Activated CD4-positive, alpha-beta T cell treated with anti-CD3 and anti-CD28 coated beads for 48 hours (primary cell): ENCODE measurements at regions not wholly inside any gene's neighbourhood (a gene's known extent, or its start where the extent isn't known, plus 50 kb on each side); places are given as distances from the start of the nearest gene placed in this dataset.

ENCODE experiments used
- DNase-seq: peaks from one replicate; pipeline ENCODE4 v3.0.0-alpha.2; 2020

DNA sequence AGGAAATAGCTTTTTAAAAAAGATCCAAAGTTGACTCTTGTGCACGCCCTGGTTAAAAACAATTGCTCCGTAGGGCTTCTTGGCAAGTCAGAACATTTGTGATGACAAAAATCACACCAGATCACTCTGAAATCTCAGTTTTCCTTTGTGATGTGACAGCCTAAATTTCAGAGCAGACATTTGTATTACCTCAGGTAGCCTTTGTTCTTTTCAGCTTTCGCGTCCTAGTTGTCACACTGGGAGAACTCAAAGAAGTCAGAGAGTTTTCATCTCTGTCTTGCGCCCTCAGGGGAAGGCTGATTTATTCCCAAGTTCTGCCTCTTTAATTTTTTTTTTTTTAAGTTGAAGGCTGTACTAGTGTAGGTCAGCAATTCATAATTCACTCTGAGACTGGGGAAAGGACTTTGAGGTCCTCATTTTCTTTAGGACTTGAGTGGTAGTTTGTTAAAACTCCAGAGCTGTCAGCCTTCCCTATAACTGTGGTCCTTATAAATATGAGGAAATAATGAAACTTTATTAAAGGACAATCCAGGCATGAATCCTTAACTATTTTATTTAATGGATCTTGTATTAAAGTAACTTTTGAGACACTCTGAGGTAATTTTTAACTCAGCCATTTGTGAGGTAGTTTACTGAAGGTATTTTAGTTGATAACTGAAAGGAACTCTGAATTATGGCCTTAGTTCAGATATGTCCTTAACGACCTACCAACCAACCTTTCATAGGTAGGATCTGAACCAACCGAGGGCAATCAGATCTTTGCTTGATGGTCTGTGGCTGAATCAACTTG, 525.1 kb upstream of the FAM98A start:
- DNase-seq, result no peak

DNA sequence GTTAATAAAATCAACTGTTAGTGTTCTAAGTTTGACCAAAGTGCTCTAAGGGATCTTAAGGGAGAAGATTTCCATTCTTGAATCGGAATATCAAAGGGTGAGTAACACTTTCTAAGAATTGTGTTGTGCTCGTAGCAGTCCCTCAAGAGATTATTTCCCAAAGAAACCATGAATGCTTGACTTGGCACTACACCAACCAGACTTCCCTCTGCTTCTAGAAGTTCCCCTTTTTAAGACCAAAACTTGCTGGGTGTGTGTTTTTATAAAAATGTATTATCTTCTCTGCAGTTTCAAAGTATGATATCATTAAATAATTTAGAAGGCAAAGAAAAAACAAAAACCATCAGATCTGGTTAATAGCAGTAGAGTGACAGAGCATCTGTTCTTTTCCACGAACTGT, 522.0 kb upstream of the FAM98A start:
- no peak for DNase-seq

DNA sequence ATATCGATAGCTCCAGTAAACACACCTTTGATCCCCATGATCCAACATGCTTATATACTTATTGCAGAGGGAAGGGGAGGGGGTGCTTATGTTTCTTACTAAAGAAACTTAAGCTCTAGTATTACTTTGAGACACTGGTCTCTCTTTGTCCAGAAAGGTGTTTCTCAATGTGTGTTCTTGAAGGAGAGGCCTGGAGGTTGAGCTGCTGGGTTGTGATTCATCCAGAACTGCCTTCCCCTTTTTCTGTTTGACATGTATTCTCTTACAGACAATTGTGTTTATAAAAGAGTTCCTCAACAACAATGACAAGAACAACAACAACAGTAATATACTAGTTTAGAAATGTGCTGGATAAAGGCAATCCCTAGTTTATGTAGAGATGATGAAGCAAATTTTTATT, 516.0 kb upstream of the FAM98A start:
- no peak for DNase-seq

DNA sequence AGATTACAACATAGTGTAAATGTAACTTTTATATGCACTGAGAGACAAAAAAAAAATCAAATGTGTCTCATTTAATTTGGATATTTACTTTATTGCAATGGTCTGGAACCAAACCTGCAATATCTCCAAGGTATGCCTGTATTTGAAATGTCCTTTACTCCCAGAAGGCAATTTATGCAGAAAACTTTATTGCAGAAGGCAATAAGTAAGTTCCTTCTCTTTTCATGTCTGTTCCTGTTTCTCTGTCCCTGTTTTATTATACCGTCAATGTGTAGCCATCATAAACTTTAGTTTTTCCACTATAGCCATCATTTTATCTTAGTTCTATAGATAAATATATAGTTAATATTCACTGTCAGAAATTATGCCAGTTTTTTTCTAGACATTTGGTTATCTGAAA, 513.1 kb upstream of the FAM98A start:
- no peak for DNase-seq

DNA sequence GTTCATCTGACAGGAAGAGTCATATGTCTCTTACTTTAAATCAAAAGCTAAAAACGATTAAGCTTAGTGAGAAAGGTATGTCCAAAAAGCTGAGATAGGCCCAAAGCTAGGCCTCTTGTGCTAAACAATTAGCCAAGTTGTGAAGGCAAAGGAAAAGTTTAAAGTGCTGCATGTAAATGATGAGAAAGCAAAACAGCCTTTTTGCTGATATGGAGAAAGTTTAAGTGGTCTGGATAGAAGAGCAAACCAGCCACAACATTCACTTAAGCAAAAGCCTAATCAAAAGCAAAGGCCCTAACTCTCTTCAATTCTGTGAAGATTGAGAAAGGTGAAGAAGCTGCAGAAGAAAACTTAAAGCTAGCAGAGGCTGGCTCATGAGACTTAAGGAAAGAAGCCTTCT, 511.3 kb upstream of the FAM98A start:
- DNase-seq, result no peak

DNA sequence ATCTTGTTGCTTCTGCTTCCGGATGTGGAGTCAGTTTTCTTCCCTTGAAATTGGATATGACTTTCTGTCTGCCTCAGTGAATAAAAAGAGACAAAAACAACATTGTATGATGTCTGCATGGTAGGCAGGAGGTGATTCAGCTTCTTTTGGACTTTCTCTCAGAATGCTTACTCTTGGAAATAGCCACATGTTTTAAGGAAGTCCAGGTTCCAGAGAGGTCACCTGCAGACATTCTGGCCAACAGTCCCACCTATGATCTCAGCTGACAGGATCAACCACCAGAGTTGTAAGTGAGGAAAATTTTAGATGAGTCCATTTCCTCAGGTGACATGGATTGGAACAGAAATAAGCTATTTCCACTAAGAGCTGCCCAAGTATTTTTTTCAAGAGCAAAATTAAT, 508.7 kb upstream of the FAM98A start:
- DNase-seq, result no peak

DNA sequence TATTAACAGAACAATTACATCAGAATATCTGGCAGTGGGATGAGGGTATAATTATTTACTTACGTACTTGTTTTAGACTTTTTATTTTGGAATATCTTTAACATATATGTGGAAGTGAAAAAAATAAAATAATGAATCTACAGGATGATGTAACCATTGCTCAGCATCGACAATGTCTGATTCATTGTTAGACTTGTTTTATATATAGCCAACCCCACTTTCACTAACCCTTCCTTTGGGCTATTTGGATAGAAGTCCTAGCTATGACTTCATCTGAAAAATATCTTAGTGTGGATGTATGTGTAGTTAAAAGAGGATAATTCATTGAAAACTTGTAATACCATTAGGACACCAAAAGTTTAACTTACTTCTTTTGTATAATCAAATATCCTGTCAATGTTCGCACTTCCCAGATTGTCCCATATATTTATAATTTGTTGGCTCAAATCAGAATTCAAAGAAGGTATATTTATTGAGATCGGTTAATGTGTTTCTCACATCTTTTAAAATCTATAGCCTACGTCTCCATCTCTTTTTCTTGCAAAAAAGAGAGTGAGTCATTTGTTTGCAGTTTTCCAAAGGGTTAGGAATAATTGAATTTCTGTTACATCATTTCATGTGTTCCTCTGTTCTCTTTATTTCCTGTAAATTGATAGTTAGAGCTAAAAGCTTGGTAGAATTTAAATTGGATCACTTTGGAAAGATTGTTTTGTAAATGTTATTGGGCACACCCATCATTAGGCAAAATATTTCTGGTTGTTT, 506.1 kb upstream of the FAM98A start:
- no peak for DNase-seq

DNA sequence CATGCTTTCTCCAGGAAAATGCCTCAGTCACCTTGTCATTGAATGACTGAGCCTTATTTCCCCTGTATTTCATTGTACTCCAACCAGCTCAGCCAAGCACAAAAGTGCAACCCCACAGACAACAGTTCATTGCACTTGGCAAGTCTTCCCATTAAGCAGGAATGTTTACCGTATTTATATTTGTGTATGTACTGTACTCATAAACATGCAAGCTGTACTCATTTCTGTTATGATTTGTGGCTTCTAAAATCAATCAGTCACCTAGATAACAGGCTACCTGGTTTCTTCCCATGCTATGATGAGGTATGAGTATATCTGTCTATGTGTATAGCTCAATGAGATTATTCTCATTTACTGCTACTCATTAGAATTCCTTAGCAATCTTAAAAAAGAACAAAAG, 505.5 kb upstream of the FAM98A start:
- DNase-seq, result no peak

DNA sequence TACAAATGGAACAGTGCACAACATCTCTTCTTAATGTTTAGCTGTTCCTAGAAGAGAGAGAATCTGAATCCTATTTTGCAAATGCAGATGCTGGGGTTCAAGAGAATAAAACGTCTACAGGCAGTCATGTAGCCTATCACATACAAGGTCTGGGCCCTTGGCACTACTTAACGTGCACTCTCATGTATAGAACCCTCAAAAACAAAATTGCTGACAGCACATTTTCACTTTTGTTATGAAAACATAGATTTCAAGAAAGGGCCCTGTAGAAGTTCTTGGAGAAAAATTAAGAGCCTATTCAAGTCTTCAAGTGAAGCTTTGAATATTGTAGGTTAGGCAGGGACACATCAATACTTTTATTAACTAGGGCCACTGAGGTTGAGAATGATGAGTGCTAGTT, 504.3 kb upstream of the FAM98A start:
- DNase-seq, result no peak

DNA sequence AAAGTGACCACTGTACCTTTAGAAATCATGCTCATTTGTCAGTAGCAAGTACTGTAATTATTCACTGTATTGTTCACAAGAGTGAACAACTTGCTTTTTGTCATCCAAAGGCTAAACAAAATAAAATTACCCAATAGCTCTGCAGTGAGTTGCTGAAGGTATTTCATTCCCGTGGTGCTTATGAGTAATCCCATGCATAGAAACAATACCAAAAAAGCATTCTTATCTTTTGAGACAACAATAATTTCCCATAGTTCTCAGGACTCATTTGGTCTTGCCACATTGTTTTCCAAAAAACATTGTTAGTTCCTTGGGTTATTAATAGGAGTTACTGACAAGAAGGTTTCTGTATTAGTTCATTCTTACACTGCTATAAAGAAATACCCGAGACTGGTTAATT, 503.2 kb upstream of the FAM98A start:
- DNase-seq, result no peak

DNA sequence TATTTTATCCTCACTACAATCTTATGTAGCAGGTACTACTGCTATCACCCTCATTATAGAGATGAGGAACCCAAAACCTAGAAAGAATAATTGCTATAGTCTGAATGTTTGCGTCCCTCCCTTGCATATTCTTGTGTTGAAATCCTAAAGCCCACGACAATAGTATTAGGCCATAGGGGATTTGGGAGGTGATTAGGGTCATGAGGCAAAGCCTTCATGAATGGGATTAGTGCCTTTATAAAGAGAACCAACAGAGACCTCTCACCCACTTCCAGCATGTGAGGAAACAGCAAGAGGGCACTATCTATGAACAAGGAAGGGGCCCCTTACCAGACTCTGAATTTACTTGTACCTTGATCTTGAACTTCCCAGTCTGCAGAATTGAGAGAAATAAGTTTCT, 500.3 kb upstream of the FAM98A start:
- no peak for DNase-seq

DNA sequence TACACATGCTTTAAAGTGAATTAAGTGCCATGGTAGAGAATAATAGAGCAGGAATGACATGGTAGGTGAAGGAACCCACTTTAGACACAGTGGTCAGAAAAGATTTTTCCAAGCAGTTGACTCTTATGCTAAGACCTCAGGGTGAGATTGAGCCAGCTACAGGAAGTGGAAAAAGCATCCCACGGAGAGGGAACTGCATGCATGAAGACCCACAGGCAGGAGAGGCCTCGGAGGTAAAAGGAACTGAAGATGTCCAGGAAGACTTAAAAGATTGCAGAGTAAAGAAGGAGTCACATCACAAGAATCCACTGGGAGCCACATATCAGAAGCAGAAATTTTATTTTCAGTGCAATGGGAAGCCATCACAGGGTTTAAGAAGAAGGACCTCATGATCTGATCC, 499.2 kb upstream of the FAM98A start:
- no peak for DNase-seq

DNA sequence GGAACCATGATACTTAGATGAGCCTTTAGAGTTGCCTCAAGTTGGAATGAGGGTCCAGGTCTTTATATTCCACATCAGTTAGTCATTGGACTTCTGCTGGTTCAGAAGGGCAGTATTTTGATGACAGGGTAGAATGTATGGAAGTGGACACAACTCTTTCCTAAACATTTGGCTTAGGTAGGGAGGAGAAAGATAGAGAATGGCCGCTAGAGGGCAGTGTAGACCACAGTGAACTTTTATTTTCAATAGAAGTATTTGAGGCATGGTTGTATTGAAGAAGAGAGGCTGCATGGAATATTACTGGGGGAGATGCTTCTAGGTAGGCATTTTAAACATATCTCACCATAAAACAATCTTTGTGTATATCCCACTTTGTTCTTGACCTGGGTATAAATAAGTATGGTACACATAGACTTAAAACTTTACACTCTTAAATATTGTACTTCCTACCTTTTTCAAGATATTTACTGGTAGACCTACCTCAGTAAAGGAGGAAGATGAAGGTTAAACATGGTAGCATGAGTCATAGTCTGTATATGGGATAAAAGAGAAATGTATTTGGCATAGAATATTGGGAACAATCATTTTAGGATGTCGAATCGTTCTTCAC, 497.6 kb upstream of the FAM98A start:
- peak; percentile 58 for DNase-seq

DNA sequence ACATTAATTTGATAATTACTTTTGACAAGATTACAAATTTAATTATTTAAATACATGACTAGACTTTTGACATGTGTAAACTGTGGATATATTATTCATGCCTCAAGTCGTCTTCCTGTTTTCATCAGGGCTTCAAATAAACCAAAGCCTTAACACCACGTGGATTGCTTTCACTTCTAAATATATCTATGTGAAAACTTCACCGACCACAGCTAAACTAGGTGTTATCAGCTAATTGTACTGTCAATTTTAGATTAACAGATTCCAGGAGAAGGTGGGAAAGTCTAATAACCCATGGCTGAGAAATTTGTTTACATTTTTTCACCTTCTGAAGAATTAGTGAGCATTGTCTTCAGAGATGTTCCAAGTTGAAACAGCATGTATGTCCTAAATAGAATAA, 494.7 kb upstream of the FAM98A start:
- DNase-seq, result no peak

DNA sequence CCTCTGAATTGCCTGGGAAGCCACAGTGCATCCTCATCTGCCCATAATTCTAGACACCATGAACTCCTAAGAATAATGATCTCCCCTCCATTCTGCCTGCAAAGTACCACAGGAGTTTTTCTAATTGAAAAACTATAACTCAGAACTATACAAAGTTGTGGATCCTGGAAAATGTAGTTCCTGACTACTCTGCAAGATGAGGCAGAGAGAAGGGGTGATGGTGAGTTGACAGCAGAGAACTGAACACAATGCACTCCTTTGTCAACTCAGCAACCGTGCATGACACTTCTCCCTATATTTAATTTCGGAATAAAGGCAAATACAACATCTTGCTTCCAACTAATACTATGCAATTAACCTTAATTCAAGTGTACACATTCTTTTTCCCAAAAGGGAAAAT, 471.1 kb upstream of the FAM98A start:
- DNase-seq, result no peak

DNA sequence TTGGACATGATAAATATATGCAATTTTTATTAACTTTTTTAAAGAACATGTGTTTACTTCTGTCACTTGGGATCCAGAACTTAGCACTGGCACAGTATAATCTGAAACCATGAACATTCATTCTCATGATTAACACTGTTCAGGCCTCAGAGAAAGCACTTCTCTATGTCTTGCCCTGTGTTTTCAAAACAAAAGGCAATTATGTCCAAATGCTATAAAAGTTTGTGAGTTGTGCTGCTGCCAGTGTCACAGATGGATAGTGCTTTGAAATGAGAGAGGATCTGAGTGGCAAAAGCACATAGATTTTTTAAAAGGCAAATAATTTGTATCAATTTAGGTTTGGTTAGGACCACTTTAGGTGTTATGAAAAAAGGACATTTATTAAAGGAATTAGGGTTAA, 470.5 kb upstream of the FAM98A start:
- no peak for DNase-seq

DNA sequence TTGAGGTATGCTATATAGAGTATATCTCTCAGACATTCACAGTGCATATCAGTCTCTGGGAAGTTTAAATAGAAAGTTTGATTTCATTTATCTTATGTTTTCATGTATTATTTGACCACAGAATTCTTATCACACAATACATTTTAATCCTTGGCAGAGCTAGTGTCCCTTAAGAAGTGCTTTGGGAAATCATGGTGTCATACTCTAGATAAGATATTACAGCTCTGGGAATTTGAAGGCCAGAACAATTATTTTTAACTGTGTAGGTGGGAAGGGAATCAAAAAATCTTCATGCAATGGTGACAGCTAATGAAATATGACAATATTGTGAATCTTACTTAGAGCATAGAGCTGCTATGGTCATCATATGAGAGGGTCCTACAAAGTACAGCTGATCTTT, 451.3 kb upstream of the FAM98A start:
- no peak for DNase-seq

DNA sequence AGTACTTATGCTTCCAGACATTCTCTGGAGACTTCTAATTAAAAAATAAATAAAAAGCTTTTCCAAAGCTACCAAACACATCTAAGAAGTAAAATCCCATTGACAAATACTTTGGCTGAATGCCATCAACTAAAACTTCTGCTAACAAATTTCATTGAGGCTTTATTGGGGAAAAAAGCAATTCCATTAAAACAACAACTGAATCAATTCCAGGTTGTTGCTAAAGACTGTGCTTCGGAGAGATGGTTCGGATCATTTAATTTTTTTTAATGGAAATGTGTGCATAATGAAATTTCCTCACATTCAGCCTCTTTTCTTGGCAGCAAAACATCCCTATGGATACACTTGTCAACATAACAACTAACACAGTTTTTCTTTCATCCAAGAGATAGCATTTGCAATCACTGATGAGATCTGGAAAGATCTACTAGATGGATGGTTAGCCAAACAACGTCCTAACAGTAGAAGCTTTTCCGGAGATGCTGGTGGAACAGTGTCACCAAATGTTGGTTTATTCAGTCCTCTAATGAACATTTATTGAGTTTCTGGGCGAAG, 446.1 kb upstream of the FAM98A start:
- no peak for DNase-seq

DNA sequence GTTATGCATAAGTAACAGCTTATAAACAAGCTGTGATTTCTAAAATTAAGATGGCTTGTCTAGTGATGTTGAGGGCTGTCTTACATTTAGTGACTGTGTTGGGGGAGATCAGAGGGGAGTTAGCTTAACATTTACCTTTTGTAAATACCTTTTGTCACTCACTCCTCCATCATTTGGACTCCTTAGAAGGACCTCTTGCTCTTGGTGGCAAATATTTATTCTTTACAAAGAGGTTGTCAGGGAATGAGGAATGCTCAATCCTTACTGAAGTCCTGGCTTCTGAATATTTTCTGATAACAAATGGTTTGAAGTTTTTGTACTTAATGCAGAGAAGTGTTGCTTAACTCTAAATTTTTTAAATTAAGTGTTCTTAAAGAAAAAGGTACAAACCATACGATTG, 438.8 kb upstream of the FAM98A start:
- no peak for DNase-seq

DNA sequence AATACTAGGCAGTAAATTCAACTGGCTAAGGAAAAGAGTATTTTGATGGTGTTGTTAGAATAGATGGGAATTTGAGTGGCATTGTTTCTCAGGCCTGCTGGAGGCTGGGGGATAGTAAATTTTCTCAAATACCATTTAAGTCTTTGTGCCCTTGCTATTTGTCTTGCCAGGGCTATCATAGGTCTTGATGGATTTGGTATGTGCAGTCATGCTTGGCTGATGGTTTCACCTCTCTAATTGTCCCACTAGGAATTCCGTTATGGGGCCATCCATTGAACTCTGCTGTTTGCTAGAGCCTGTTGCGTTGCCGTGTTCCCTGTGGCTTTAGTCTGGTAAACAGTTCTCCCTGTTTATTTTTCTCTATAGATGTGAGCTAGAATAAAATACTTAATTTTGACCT, 438.1 kb upstream of the FAM98A start:
- no peak for DNase-seq

DNA sequence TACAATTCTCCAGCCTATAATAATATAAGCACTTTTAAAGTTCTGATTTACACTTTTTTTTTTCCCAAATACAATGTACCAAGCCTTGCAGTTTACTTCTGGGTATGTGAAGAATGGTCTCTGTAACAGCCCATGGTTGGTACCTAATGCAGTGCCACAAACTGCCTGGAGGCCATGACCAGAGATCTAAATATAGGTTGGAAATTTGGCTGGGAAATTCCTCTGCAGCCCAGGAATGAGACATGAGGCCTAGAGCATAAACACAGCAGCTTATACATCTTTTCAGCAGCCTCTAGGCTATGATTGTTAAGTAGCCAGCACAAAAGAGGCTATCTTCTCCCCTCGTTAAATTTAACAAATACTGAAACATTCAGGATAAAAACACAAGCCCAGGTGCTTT, 432.0 kb upstream of the FAM98A start:
- DNase-seq, result no peak

DNA sequence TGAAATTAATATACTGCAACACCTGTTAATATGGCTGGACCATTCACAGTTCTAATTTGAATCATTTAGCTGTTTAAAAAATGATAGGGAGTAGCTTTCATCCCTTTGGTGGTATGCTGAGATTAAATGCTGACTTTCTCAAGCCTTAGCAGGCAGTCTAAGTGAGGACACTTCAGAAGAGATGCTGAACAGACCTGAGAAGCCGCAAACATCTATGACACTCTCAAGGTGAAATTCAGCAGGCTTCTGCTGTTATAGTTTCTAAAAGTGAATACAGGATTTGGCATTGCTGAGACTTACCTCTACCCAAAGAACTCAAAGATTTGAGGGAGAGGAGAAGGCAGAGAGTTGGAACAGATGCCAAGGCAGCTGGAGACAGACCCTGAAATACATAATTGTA, 431.2 kb upstream of the FAM98A start:
- DNase-seq, result no peak

DNA sequence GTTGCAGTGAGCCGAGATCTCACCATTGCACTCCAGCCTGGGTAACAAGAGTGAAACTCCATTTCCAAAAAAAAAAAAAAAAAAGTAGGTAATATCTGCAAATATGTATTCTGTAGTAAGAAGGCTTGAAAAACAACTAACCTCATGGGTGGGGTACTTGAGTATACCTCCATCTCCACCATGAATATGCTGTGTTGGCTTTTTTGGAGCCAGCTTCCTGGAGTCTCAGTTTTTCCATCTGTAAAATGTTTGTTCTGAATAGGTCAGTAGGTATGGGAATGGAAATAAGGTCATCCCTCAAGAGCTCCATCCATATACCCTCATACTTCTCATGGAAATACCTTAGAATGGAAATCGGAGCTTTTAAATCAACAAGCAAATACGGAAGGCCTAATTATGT, 430.0 kb upstream of the FAM98A start:
- DNase-seq, result no peak

DNA sequence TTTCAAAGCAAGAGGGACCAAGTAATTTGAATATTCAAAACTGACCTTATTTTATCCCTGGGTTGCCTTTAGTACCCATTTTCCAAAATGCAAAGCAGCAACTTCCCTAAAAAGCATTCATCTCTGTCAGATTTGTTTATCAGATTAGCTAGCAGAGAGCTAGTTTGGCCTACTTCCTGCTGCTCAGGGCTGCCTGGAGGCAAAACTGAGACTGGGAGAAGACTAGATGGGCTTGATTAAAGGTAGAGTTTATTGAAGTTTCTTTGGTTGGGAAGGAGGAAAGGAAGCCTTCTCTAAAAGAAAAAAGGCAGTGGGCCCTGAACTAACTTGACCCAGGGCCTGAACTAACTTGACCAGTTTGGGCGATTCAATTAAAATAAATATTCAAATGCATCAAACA, 426.1 kb upstream of the FAM98A start:
- DNase-seq, result no peak
